ENCODE measurements at regions not wholly inside any gene's neighbourhood (a gene's known extent, or its start where the extent isn't known, plus 50 kb on each side); places are given as distances from the start of the nearest gene placed in this dataset.
"Not testable (repeated sequence)": the region's sequence is repeated elsewhere in the genome, so short reads cannot be mapped to it uniquely, and the experiment has no call there.

DNA sequence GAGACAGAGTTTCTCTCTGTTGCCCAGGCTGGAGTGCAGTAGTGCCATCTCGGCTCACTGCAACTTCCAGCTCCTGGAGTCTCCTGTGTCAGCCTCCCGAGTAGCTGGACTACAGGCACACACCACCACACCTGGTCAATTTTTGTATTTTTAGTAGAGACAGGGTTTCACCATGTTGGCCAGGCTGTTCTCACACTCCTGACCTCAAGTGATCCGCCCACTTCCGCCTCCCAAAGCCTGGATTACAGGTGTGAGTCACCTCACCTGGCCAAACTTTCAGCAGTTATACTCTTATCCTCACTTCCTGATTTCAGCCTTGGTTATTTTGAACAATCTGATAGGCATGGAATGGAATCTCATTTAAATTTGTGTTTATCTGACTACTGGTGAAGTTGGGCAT, 763.0 kb upstream of the TMEM132C start:
- TF ChIP-seq, protein P1, sequence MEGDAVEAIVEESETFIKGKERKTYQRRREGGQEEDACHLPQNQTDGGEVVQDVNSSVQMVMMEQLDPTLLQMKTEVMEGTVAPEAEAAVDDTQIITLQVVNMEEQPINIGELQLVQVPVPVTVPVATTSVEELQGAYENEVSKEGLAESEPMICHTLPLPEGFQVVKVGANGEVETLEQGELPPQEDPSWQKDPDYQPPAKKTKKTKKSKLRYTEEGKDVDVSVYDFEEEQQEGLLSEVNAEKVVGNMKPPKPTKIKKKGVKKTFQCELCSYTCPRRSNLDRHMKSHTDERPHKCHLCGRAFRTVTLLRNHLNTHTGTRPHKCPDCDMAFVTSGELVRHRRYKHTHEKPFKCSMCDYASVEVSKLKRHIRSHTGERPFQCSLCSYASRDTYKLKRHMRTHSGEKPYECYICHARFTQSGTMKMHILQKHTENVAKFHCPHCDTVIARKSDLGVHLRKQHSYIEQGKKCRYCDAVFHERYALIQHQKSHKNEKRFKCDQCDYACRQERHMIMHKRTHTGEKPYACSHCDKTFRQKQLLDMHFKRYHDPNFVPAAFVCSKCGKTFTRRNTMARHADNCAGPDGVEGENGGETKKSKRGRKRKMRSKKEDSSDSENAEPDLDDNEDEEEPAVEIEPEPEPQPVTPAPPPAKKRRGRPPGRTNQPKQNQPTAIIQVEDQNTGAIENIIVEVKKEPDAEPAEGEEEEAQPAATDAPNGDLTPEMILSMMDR (IDR thresholded peaks at IDR 0.05), result not testable (repeated sequence)
- TF ChIP-seq POLR2A (IDR thresholded peaks at IDR 0.05), result not testable (repeated sequence)
